ENCODE measurements at regions not wholly inside any gene's neighbourhood (a gene's known extent, or its start where the extent isn't known, plus 50 kb on each side); places are given as distances from the start of the nearest gene placed in this dataset.

GRCh38 chr12:87182696-87183233, 846.4 kb downstream of the C12orf50 start:
- no peak for DNase-seq
- Histone ChIP-seq H3K36me3 (no peaks in the 10 kb centered on the region), H3K4me3 (no peak overlapping the region), H3K27me3 (no peaks in the 10 kb centered on the region), H3K9me3 (no peaks in the 10 kb centered on the region)

GRCh38 chr12:87171356-87171755, 857.8 kb downstream of the C12orf50 start:
- no peak for DNase-seq
- Histone ChIP-seq H3K36me3 (no peaks in the 10 kb centered on the region), H3K27me3 (no peaks in the 10 kb centered on the region), H3K9me3 (peaks cover 4% of the 10 kb centered on the region), H3K4me3 (no peak overlapping the region)

DNA sequence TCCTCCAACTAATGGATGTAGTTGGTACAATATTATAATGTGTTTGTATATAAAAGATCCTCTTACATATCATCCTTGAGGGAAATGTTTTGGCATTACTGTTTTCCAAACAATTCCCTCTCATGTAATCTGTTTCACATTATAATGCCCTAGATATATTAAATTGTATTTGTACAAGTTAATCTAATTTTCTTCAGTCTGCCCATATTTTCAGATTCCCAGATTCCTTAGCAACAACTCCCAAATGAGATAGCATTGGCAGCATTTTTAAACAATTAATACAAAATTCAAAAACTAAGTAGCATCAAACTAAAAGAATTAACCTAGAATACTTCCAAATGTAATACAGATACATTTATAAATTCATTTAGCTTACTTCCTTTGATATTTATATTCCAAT, 860.2 kb downstream of the C12orf50 start:
- Histone ChIP-seq H3K9me3 (peaks cover 10% of the 10 kb centered on the region), H3K4me3 (no peak overlapping the region), H3K27me3 (no peaks in the 10 kb centered on the region), H3K36me3 (no peaks in the 10 kb centered on the region)
- DNase-seq: no peak

DNA sequence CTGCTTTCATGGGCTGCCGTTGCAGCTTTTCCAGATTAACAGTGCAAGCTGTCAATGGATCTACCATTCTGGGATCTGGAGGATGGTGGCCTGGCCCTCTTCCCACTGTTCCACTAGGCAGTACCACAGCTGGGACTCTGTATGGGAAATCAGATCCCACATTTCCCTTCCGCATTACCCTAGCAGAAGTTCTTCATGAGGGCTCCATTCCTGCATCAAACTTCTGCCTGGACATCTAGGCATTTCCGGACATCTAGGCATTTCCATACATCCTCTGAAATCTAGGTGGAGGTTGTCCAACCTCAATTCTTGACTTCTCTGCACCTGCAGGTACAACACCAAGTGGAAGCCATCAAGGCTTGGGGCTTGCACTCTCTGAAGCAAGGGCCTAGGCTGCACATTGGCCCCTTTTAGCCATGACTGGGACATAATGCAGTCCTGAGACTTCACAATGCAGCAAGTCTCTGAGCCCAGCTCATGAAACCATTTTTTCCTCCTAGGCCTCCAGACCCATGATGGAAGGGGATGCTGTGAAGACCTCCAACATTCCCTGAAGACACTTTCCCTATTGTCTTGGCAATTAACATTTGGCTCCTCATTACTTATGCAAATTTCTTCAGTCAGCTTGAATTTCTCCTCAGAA, 863.3 kb downstream of the C12orf50 start:
- H3K9me3 ChIP-seq: peaks cover 6% of the 10 kb centered on the region; the same call in 1 of the 2 replicates
- H3K36me3 ChIP-seq: no peaks in the 10 kb centered on the region
- H3K4me3 ChIP-seq: no peak overlapping the region
- DNase-seq: no peak
- no peaks in the 10 kb centered on the region for H3K27me3 ChIP-seq

GRCh38 chr12:87163122-87163521, 866.1 kb downstream of the C12orf50 start:
- Histone ChIP-seq H3K9me3 (peaks cover 6% of the 10 kb centered on the region; the same call in 1 of the 2 replicates), H3K36me3 (no peaks in the 10 kb centered on the region), H3K27me3 (no peaks in the 10 kb centered on the region), H3K4me3 (no peak overlapping the region)
- no peak for DNase-seq

DNA sequence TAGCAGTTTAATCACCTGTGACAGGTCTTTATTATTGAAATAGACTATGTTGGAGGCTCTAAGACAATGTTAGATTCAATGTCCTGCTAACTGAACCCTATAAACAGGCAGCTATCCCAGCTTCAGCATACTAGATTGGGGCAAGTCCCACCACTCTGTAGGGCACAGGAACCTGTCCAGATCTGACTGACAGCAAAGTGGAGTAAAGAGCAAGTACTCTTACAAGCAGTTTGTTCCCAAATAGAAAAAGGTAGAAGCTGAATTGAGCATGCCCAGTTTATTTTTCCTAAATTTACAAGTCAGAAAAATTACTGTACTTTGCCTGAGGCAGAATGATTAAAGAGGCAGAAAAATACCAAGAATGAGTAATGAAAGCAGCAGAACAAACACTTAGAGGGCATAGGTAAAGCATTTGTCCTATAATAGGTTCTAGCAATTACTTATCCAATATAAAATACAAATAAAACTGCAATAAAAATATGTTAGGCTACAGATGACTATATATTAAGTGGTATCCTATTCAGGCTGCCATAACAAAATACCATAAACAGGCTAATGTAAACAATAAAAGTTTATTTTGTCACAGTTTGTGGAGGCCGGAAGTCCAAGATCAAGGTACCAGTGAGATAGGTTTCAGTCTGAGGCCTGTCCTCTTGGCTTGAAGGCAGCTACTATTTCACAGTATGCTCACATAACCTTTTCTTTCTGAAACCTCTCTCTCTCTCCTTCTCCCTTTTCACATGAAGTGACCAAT, 868.2 kb downstream of the C12orf50 start:
- Histone ChIP-seq H3K36me3 (no peaks in the 10 kb centered on the region), H3K9me3 (peaks cover 6% of the 10 kb centered on the region; the same call in 1 of the 2 replicates), H3K4me3 (no peak overlapping the region), H3K27me3 (no peaks in the 10 kb centered on the region)
- DNase-seq: no peak

GRCh38 chr12:87157791-87158190, 871.4 kb downstream of the C12orf50 start:
- no peak overlapping the region for H3K4me3 ChIP-seq
- H3K36me3 ChIP-seq: no peaks in the 10 kb centered on the region
- no peaks in the 10 kb centered on the region for H3K9me3 ChIP-seq
- DNase-seq: peak; percentile 73
- H3K27me3 ChIP-seq: no peaks in the 10 kb centered on the region

DNA sequence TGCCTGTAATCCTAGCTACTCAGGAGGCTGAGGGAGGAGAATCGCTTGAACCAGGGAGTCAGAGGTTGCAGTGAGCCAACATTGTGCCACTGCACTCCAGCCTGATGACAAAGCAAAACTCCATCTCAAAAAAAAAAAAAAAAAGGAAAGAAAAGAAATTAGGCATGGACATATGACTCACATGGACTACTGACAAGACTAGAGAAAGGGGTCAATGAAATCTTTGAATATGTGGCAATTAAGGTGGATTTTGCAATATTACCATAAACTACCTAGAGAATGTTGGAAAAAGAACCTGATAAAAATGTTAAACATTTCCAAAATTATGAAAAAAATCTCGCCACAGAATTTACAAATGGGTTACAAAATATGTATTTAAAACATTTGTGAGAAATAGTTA, 873.6 kb downstream of the C12orf50 start:
- Histone ChIP-seq H3K4me3 (no peak overlapping the region), H3K9me3 (no peaks in the 10 kb centered on the region), H3K27me3 (no peaks in the 10 kb centered on the region), H3K36me3 (no peaks in the 10 kb centered on the region)
- no peak for DNase-seq

DNA sequence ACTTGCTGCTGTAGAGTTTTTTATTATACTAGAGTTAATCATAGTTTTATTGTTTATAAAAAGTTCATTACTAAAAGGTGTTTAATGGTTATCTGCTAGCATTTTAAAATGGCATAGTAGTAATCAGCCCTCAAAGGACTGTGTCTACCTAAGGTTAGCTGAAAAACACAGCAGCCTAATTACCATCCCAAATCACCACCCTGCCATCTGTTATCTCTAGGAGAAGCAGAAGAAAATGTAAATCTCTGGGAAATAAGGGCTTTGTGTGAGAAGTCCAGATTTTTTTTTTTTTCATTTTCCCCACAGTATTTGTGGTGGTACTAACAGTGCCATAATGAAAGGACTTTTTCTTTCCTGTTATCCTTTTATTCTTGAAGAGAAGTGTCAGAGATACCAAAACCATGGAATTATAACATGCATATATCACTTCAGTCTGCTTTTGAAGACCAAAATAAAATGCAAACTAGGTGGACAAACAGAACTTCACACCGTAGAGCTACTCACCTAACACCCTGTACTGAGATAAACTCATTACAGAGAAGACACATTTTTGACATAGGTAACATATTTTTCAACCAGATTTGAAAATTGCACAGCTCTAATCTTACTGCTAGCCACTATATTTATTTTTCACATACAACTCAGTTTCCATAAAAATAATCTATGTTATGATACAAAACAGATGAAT, 876.2 kb downstream of the C12orf50 start:
- Histone ChIP-seq H3K9me3 (no peaks in the 10 kb centered on the region), H3K4me3 (no peak overlapping the region), H3K36me3 (no peaks in the 10 kb centered on the region), H3K27me3 (no peaks in the 10 kb centered on the region)
- no peak for DNase-seq

DNA sequence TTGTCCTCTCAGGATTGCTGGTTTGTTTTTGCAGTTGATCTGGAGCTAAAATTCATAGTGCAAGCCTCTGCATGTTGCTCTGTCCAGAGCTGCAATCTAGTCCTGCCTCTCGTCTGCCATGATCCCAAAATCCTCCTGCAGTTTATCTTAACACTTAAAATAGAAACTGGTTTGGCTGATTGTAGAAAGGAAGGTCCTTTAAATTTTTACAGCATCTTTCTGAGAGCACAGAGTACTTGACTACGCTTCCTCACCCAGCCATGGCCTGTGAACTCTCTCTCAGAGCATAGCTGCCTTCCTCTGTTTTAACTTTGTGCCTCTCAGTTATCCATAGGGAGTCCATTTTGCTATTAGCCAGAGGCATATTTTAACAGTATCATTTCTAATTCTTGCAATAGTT, 877.1 kb downstream of the C12orf50 start:
- Histone ChIP-seq H3K9me3 (no peaks in the 10 kb centered on the region), H3K4me3 (no peak overlapping the region), H3K36me3 (no peaks in the 10 kb centered on the region), H3K27me3 (no peaks in the 10 kb centered on the region)
- no peak for DNase-seq

DNA sequence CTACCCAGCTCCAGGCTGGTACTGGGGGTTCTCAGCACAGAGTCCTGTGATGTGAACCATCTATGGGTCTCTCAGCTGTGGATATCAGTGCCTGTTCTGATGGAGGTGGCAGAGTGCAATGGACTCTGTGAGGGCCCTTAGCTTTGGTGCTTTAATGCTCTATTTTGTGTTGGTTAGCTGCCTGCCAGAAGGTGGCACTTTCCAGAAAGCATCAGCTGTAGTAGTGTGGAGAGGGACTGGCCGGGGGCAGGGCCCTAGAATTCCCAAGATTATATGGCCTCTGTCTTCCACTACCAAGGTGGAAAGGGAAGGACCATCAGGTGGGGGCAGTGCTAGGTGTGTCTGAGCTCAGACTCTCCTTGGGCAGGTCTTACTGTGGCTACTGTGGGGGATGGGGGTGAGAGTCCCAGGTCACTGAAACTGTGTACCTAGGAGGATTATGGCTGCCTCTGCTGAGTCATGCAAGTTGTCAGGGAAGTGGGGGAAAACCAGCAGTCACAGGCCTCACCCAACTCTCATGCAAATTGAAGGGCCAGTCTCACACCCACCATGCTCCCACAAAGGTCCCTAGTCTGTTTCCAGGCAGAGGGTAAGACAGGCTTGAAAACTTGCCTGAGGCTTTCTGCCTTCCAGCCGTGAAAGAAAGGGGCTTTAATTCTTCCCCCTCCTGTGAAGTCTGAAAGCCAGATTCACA, 878.1 kb downstream of the C12orf50 start:
- H3K27me3 ChIP-seq: no peaks in the 10 kb centered on the region
- no peak for DNase-seq
- no peak overlapping the region for H3K4me3 ChIP-seq
- H3K9me3 ChIP-seq: no peaks in the 10 kb centered on the region
- H3K36me3 ChIP-seq: no peaks in the 10 kb centered on the region

- Histone ChIP-seq H3K9me3 (peaks cover 2% of the 10 kb centered on the region; the same call in 1 of the 2 replicates), H3K27me3 (no peaks in the 10 kb centered on the region), H3K4me3 (no peak overlapping the region), H3K36me3 (no peaks in the 10 kb centered on the region)
- no peak for DNase-seq
Measured at GRCh38 chr12:87142342-87142741, 886.2 kb upstream of the MGAT4C start.

- no peaks in the 10 kb centered on the region for H3K27me3 ChIP-seq
- DNase-seq: no peak
- H3K9me3 ChIP-seq: peaks cover 2% of the 10 kb centered on the region; the same call in 1 of the 2 replicates
- no peak overlapping the region for H3K4me3 ChIP-seq
- no peaks in the 10 kb centered on the region for H3K36me3 ChIP-seq
Measured at GRCh38 chr12:87141091-87141490, 884.9 kb upstream of the MGAT4C start.

GRCh38 chr12:87140262-87140661, 884.1 kb upstream of the MGAT4C start:
- no peaks in the 10 kb centered on the region for H3K36me3 ChIP-seq
- H3K9me3 ChIP-seq: peaks cover 2% of the 10 kb centered on the region; the same call in 1 of the 2 replicates
- no peaks in the 10 kb centered on the region for H3K27me3 ChIP-seq
- no peak for DNase-seq
- H3K4me3 ChIP-seq: no peak overlapping the region

- Histone ChIP-seq H3K27me3 (no peaks in the 10 kb centered on the region), H3K9me3 (peaks cover 2% of the 10 kb centered on the region; the same call in 1 of the 2 replicates), H3K4me3 (no peak overlapping the region), H3K36me3 (no peaks in the 10 kb centered on the region)
- no peak for DNase-seq
Measured at GRCh38 chr12:87137220-87137619, 881.0 kb upstream of the MGAT4C start.

- H3K9me3 ChIP-seq: peaks cover 2% of the 10 kb centered on the region; the same call in 1 of the 2 replicates
- no peaks in the 10 kb centered on the region for H3K36me3 ChIP-seq
- DNase-seq: no peak
- no peaks in the 10 kb centered on the region for H3K27me3 ChIP-seq
- no peak overlapping the region for H3K4me3 ChIP-seq
Measured at GRCh38 chr12:87136330-87136976, 880.3 kb upstream of the MGAT4C start.

Data from MG63 (cell line).